ENCODE measurements at regions not wholly inside any gene's neighbourhood (a gene's known extent, or its start where the extent isn't known, plus 50 kb on each side); places are given as distances from the start of the nearest gene placed in this dataset.
"Not testable (repeated sequence)": the region's sequence is repeated elsewhere in the genome, so short reads cannot be mapped to it uniquely, and the experiment has no call there.

- DNase-seq (ENCODE audit: low read depth), result no peak
- TF ChIP-seq CTCF (conservative IDR thresholded peaks at IDR 0.05; ENCODE audit: low read length), result no peak
- no peak overlapping the region for H3K4me3 ChIP-seq (ENCODE audit: low read length)
Observed at GRCh38 chr16:86077243-86077940, 178.4 kb downstream of the IRF8 start.

DNA sequence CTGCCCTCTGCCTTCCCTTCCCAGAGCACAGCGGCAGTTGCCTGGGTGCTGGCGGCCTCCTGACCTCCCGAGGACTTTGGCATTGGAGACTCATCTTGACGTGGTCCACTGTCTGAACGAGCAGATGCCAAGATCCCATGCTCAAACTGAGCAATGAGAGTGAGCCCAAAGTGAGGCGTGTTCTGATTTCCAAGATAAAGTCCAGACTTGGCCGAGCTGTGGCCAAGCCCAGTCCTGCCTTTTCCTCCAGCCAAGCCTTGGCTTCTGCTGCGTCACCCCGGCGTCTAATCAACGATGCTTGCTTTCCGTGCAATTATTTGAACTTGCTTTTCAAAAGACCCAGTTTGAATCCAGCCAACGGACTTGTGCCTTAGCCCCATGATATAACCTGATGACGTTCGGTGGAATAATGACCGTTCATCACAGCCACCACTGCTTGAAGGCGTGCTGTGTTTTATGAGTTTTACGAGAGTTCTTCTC lies 179.2 kb downstream of the IRF8 start:
- no peak for TF ChIP-seq CTCF (conservative IDR thresholded peaks at IDR 0.05; ENCODE audit: low read length)
- DNase-seq (ENCODE audit: low read depth), result no peak
- H3K4me3 ChIP-seq (ENCODE audit: low read length), result no peak overlapping the region

DNA sequence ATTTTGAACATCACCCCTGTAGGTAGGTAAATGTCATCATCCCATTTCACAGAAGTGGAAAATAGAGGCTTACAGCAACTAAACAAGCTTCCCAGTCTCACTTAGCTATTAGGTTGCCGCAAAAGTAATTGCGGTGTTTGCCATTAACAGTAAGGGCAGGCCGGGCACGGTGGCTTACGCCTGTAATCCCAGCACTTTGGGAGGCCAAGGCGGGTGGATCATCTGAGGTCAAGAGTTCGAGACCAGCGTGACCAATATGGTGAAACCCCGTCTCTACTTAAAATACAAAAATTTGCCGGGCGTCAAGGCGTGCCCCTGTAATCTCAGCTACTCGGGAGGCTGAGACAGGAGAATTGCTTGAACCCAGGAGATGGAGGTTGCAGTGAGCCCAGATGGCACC lies 179.7 kb downstream of the IRF8 start:
- H3K4me3 ChIP-seq (ENCODE audit: low read length); DNase-seq (ENCODE audit: low read depth): not testable (repeated sequence)

GRCh38 chr16:86079255-86079885 lies 180.4 kb downstream of the IRF8 start:
- DNase-seq (ENCODE audit: low read depth), result no peak
- no peak for TF ChIP-seq CTCF (conservative IDR thresholded peaks at IDR 0.05; ENCODE audit: low read length)
- H3K4me3 ChIP-seq (ENCODE audit: low read length), result no peak overlapping the region

DNA sequence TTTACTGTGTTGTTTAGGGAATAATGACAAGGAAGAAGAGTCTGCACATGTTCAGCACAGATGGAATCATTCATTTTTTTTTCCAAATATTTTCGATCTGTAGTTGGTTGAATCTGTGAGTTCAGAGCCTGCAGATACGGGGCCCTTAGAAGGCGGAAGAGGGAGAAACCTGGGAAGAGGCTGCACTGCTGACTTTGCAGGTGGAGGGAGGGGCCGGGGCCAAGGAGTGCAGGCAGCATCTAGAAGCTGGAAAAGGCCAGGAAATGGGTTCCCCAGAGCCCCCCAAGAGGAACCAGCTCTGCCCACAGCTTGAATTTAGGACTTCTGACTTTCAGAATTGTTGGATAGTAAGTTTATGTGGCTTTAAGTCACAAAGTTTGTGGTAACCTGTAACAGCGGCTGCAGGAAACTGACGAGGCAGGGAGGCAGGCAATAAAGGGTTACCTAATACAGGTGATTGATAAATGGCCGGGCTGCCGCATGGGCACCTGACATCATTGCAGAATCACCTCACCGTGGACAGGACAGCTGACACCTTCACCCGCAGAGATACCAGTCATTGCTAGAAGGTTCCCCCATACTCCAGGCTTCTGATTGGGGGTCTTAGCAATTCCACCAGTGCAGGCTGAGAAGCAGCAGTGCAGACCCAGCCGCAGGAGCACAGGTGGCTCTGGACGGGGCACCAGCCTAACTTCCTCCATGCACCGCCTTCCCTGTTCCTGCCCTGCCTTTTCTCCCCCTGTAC lies 181.3 kb downstream of the IRF8 start:
- H3K4me3 ChIP-seq (ENCODE audit: low read length), result no peak overlapping the region
- TF ChIP-seq CTCF (conservative IDR thresholded peaks at IDR 0.05; ENCODE audit: low read length), result no peak

GRCh38 chr16:86080982-86081381 lies 182.0 kb downstream of the IRF8 start:
- no peak for TF ChIP-seq CTCF (conservative IDR thresholded peaks at IDR 0.05; ENCODE audit: low read length)
- DNase-seq (ENCODE audit: low read depth), result no peak
- H3K4me3 ChIP-seq (ENCODE audit: low read length), result no peak overlapping the region

More for the DNA sequence above, 181.3 kb downstream of the IRF8 start:
- no peak for DNase-seq (ENCODE audit: low read depth)

- DNase-seq (ENCODE audit: low read depth), result no peak
- no peak overlapping the region for H3K4me3 ChIP-seq (ENCODE audit: low read length)
- TF ChIP-seq CTCF (conservative IDR thresholded peaks at IDR 0.05; ENCODE audit: low read length), result no peak
Observed at GRCh38 chr16:86082418-86083030, 183.6 kb downstream of the IRF8 start.
